H9 (cell line): ENCODE measurements at regions not wholly inside any gene's neighbourhood (a gene's known extent, or its start where the extent isn't known, plus 50 kb on each side); places are given as distances from the start of the nearest gene placed in this dataset.

Experiments
- DNase-seq: peaks from one replicate; pipeline ENCODE4 v3.0.0-alpha.2; 2017
- H2AFZ ChIP-seq: one replicate; pipeline ENCODE4 v1.6.1; 2013; ENCODE audit warnings: mild to moderate bottlenecking, low read length, control low read depth, moderate library complexity
- H2AK5ac ChIP-seq: 2 replicates; pipeline ENCODE4 v1.6.1; 2013; ENCODE audit warnings: low read length, control low read depth, mixed read lengths; ENCODE audit not compliant: insufficient read length
- H2BK120ac ChIP-seq: one replicate; pipeline ENCODE4 v1.6.1; 2013; ENCODE audit warnings: low read depth, mild to moderate bottlenecking, low read length, control low read depth, inconsistent platforms; ENCODE audit not compliant: poor library complexity, severe bottlenecking
- H2BK12ac ChIP-seq: 2 replicates; pipeline ENCODE4 v1.6.1; 2013; ENCODE audit warnings: low read length, control low read depth, mixed read lengths, low read depth; ENCODE audit not compliant: insufficient read length
- H2BK15ac ChIP-seq: 2 replicates; pipeline ENCODE4 v1.6.1; 2013; ENCODE audit warnings: low read depth, low read length, control low read depth
- H2BK20ac ChIP-seq: one replicate; pipeline ENCODE4 v1.6.1; 2013; ENCODE audit warnings: low read depth, mild to moderate bottlenecking, low read length, control low read depth, inconsistent platforms; ENCODE audit not compliant: poor library complexity, severe bottlenecking
- H2BK5ac ChIP-seq: 2 replicates; pipeline ENCODE4 v1.6.1; 2013; ENCODE audit warnings: low read length, control low read depth, mixed read lengths; ENCODE audit not compliant: insufficient read length
- H3K14ac ChIP-seq: 2 replicates; pipeline ENCODE4 v1.6.1; 2013; ENCODE audit warnings: low read length, control low read depth; ENCODE audit not compliant: insufficient read depth
- H3K18ac ChIP-seq: 2 replicates; pipeline ENCODE4 v1.6.1; 2013; ENCODE audit warnings: low read depth, mild to moderate bottlenecking, mixed read lengths, low read length, control low read depth; ENCODE audit not compliant: insufficient read length
- H3K23ac ChIP-seq: 2 replicates; pipeline ENCODE4 v1.6.1; 2013; ENCODE audit warnings: low read length, control low read depth, mixed read lengths, low read depth; ENCODE audit not compliant: insufficient read length
- H3K23me2 ChIP-seq: 2 replicates; pipeline ENCODE4 v1.6.1; 2013; ENCODE audit warnings: low read depth, mild to moderate bottlenecking, mixed read lengths, low read length, control low read depth; ENCODE audit not compliant: insufficient read length, poor library complexity, severe bottlenecking
- H3K27ac ChIP-seq: 2 replicates; pipeline ENCODE4 v1.5.1; 2013; ENCODE audit warnings: low read length, control low read depth, mixed read lengths, low read depth; ENCODE audit not compliant: insufficient read length
- H3K27me3 ChIP-seq: 2 replicates; pipeline ENCODE4 v1.6.1; 2013; ENCODE audit warnings: low read length, control low read depth, inconsistent platforms; ENCODE audit not compliant: insufficient read depth
- H3K4ac ChIP-seq: 2 replicates; pipeline ENCODE4 v1.6.1; 2013; ENCODE audit warnings: low read depth, mild to moderate bottlenecking, control low read depth, inconsistent platforms, low read length, moderate library complexity
- H3K4me1 ChIP-seq: 2 replicates; pipeline ENCODE4 v1.6.1; 2013; ENCODE audit warnings: low read length, control low read depth, inconsistent platforms; ENCODE audit not compliant: insufficient read depth
- H3K4me2 ChIP-seq: 2 replicates; pipeline ENCODE4 v1.6.1; 2013; ENCODE audit warnings: low read length, control low read depth, mixed read lengths; ENCODE audit not compliant: insufficient read length, insufficient read depth
- H3K56ac ChIP-seq: 2 replicates; pipeline ENCODE4 v1.6.1; 2013; ENCODE audit warnings: low read depth, mild to moderate bottlenecking, mixed read lengths, low read length, control low read depth; ENCODE audit not compliant: insufficient read length
- H3K79me1 ChIP-seq: 2 replicates; pipeline ENCODE4 v1.6.1; 2013; ENCODE audit warnings: low read depth, mild to moderate bottlenecking, moderate library complexity, low read length, control low read depth, inconsistent platforms; ENCODE audit not compliant: insufficient read depth, poor library complexity, severe bottlenecking
- H3K79me2 ChIP-seq: 2 replicates; pipeline ENCODE4 v1.6.1; 2013; ENCODE audit warnings: low read length, control low read depth, inconsistent platforms; ENCODE audit not compliant: insufficient read depth
- H3K9ac ChIP-seq: 2 replicates; pipeline ENCODE4 v1.6.1; 2013; ENCODE audit warnings: low read length, control low read depth, mixed read lengths; ENCODE audit not compliant: insufficient read length; ENCODE audit errors: extremely low read depth
- H3K9me3 ChIP-seq: one replicate; pipeline ENCODE4 v1.6.1; 2013; ENCODE audit warnings: low read depth, low read length, inconsistent platforms; ENCODE audit not compliant: control insufficient read depth
- H3T11ph ChIP-seq: one replicate; pipeline ENCODE4 v1.6.1; 2013; ENCODE audit warnings: mild to moderate bottlenecking, low read length, control low read depth, inconsistent platforms
- H4K20me1 ChIP-seq: one replicate; pipeline ENCODE4 v1.6.1; 2013; ENCODE audit not compliant: control insufficient read depth, insufficient read length, insufficient read depth
- H4K5ac ChIP-seq: 2 replicates; pipeline ENCODE4 v1.6.1; 2013; ENCODE audit warnings: low read depth, mild to moderate bottlenecking, mixed read lengths, low read length, control low read depth; ENCODE audit not compliant: insufficient read length
- H4K8ac ChIP-seq: replicated peaks from 2 replicates; pipeline ENCODE4 v1.6.1; 2013; ENCODE audit warnings: low read length, control low read depth, mixed read lengths, low read depth; ENCODE audit not compliant: insufficient read length
- H4K91ac ChIP-seq: 2 replicates; pipeline ENCODE4 v1.6.1; 2013; ENCODE audit warnings: low read depth, mild to moderate bottlenecking, moderate library complexity, mixed read lengths, low read length, control low read depth; ENCODE audit not compliant: insufficient read length
- H3K27ac Mint-ChIP-seq, 3 experiments: 2 replicates in 2 of 3; 3 replicates in 1 of 3; pipeline ENCODE4 v1.8.0; 2020 to 2021; ENCODE audit warnings: mixed read lengths in 3 of 3, mild to moderate bottlenecking in 1 of 3, moderate library complexity in 1 of 3
- H3K27me3 Mint-ChIP-seq: 2 replicates; pipeline ENCODE4 v1.8.0; 2021; ENCODE audit warnings: low read depth, mild to moderate bottlenecking, moderate library complexity, mixed read lengths
- H3K36me3 Mint-ChIP-seq, 3 experiments: 2 replicates in 2 of 3; 3 replicates in 1 of 3; pipeline ENCODE4 v1.8.0; 2020 to 2021; ENCODE audit warnings: low read depth in 3 of 3, mixed read lengths in 3 of 3; ENCODE audit not compliant: insufficient read depth in 1 of 3
- H3K4me1 Mint-ChIP-seq, 2 experiments: 2 replicates each; pipeline ENCODE4 v1.8.0; 2020; ENCODE audit warnings: mixed read lengths in 2 of 2
- H3K4me3 Mint-ChIP-seq, 2 experiments: 2 replicates in 1 of 2; 3 replicates in 1 of 2; pipeline ENCODE4 v1.8.0; 2020 to 2021; ENCODE audit warnings: mild to moderate bottlenecking in 2 of 2, mixed read lengths in 2 of 2, moderate library complexity in 1 of 2
- H3K9me3 Mint-ChIP-seq, 2 experiments: 2 replicates in 1 of 2; 3 replicates in 1 of 2; pipeline ENCODE4 v1.8.0; 2020; ENCODE audit warnings: mild to moderate bottlenecking in 2 of 2, mixed read lengths in 2 of 2, moderate library complexity in 1 of 2
- TF ChIP-seq, protein P1 (sequence below): fragments of 200-600 bp; sonication (generic); conservative IDR thresholded peaks from 3 replicates; pipeline ENCODE4 v1.8.0; 2021; ENCODE audit warnings: antibody characterized with exemption, mild to moderate bottlenecking

DNA sequence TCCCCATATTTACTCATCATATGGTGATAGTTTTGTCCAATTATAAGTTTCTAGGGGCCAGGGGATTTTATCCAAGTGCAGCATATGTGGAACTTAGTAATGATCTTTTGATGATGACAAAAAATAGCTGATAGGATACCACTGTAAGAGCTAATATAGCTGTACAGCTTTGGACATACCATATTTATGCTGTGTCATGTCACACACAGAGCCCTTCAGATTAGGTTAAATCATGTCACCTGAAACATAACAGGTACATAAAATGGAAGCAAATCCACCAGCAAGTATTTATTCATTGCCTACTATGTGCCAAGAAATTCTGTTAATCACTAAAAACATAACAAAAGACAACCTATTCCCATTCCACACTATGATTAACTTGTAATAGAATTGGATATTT lies 82.8 kb upstream of the IPO9 start:
- H3K9me3 ChIP-seq: no peaks in the 10 kb centered on the region
- H3K56ac ChIP-seq: no peak overlapping the region
- no peak overlapping the region for H3K14ac ChIP-seq
- peaks cover 40 to 63% of the 10 kb centered on the region in 2 experiments for H3K4me1 Mint-ChIP-seq
- H3K9me3 Mint-ChIP-seq: no peaks in the 10 kb centered on the region
- H4K20me1 ChIP-seq: no peaks in the 10 kb centered on the region
- no peaks in the 10 kb centered on the region for H3K79me1 ChIP-seq
- H3K27ac Mint-ChIP-seq: no peak overlapping the region
- DNase-seq: no peak
- H2BK12ac ChIP-seq: no peak overlapping the region
- no peak overlapping the region for H4K5ac ChIP-seq
- H4K8ac ChIP-seq: no peak overlapping the region
- no peak overlapping the region for H2BK20ac ChIP-seq
- H3K23ac ChIP-seq: no peak overlapping the region
- H3K18ac ChIP-seq: no peak overlapping the region
- no peak overlapping the region for H3T11ph ChIP-seq
- TF ChIP-seq, protein P1, sequence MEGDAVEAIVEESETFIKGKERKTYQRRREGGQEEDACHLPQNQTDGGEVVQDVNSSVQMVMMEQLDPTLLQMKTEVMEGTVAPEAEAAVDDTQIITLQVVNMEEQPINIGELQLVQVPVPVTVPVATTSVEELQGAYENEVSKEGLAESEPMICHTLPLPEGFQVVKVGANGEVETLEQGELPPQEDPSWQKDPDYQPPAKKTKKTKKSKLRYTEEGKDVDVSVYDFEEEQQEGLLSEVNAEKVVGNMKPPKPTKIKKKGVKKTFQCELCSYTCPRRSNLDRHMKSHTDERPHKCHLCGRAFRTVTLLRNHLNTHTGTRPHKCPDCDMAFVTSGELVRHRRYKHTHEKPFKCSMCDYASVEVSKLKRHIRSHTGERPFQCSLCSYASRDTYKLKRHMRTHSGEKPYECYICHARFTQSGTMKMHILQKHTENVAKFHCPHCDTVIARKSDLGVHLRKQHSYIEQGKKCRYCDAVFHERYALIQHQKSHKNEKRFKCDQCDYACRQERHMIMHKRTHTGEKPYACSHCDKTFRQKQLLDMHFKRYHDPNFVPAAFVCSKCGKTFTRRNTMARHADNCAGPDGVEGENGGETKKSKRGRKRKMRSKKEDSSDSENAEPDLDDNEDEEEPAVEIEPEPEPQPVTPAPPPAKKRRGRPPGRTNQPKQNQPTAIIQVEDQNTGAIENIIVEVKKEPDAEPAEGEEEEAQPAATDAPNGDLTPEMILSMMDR: no peak
- no peaks in the 10 kb centered on the region for H3K27me3 ChIP-seq
- no peak overlapping the region for H4K91ac ChIP-seq
- H3K4me3 Mint-ChIP-seq: no peak overlapping the region
- no peaks in the 10 kb centered on the region for H3K27me3 Mint-ChIP-seq
- H3K27ac ChIP-seq: no peak overlapping the region
- no peak overlapping the region for H2AK5ac ChIP-seq
- H3K4ac ChIP-seq: no peak overlapping the region
- no peak overlapping the region for H2BK120ac ChIP-seq
- no peak overlapping the region for H2BK5ac ChIP-seq
- H2BK15ac ChIP-seq: no peak overlapping the region
- no peaks in the 10 kb centered on the region for H3K23me2 ChIP-seq
- H2AFZ ChIP-seq: no peak overlapping the region
- no peaks in the 10 kb centered on the region; the same call in 1 of the 2 replicates for H3K79me2 ChIP-seq
- H3K4me2 ChIP-seq: no peak overlapping the region
- H3K4me1 ChIP-seq: peaks cover 11% of the 10 kb centered on the region; the same call in 1 of the 2 replicates
- H3K9ac ChIP-seq: no peak overlapping the region
- no peaks in the 10 kb centered on the region; a peak in 2 of 7 replicates for H3K36me3 Mint-ChIP-seq
